HepG2 (cell line): ENCODE measurements at regions not wholly inside any gene's neighbourhood (a gene's known extent, or its start where the extent isn't known, plus 50 kb on each side); places are given as distances from the start of the nearest gene placed in this dataset.

Experiments used
- ATAC-seq: fragments of 200-7000 bp; cut with Tn5 transposase; 3 replicates; pipeline ENCODE4 v1.9.1; 2020; ENCODE audit warnings: mild to moderate bottlenecking, moderate library complexity
- BruUV-seq: library from RNA; stranded (reverse); fragments of 400-500 nt; replicated peaks from 2 replicates; lab custom pipeline; 2021; lab: Mats Ljungman, UMichigan
- CTCF ChIA-PET: fragments of 300-600 bp; formaldehyde crosslinking; extraction: SDS; loops from one replicate; lab custom pipeline; 2021; ENCODE audit warnings: low total read pairs, inconsistent platforms, low intra/inter-chr PET ratio; lab: Yijun Ruan, JAX
- POLR2A ChIA-PET: fragments of 350-600 bp; sonication (Branson Sonifier 250); formaldehyde crosslinking; loops from one replicate; lab custom pipeline; 2020; ENCODE audit warnings: antibody characterized with exemption, inconsistent platforms; lab: Yijun Ruan, JAX
- DNase-seq: peaks from one replicate; pipeline ENCODE4 v3.0.0-alpha.2; 2015; ENCODE audit warnings: low spot score
- FAIRE-seq: peaks from 3 replicates; lab custom pipeline; 2011; peaks lifted over from hg19 to GRCh38; lab: Jason Lieb, UNC
- H2AFZ ChIP-seq: one replicate; pipeline ENCODE4 v1.6.1; 2011; ENCODE audit warnings: low read length, inconsistent platforms
- H3K27ac ChIP-seq: fragments of 300-600 bp; 3 replicates; pipeline ENCODE4 v1.8.0; 2011; ENCODE audit warnings: mixed run types, mild to moderate bottlenecking, mixed read lengths, low read length, inconsistent platforms; ENCODE audit not compliant: insufficient read depth; ENCODE audit errors: extremely low read length
- H3K27me3 ChIP-seq, 2 experiments: fragments of 200-600 bp in 1 of 2; 2 replicates in 1 of 2; 3 replicates in 1 of 2; pipeline versions ENCODE4 v1.6.0 to v1.8.0; 2011; ENCODE audit warnings: low read length in 2 of 2, mild to moderate bottlenecking in 2 of 2, moderate library complexity in 2 of 2, inconsistent platforms in 1 of 2; ENCODE audit not compliant: insufficient read depth in 2 of 2, control insufficient read depth in 1 of 2
- H3K36me3 ChIP-seq, 2 experiments: fragments of 200-600 bp in 1 of 2; replicated peaks in 1 of 2; 2 replicates in 1 of 2; 3 replicates in 1 of 2; pipeline versions ENCODE4 v1.5.1 to v1.8.0; 2011; ENCODE audit warnings: low read length in 2 of 2, inconsistent platforms in 1 of 2; ENCODE audit not compliant: insufficient read depth in 2 of 2, control insufficient read depth in 1 of 2
- H3K4me1 ChIP-seq: 2 replicates; pipeline ENCODE4 v1.5.1; 2012; ENCODE audit warnings: low read length, inconsistent platforms; ENCODE audit not compliant: insufficient read depth
- H3K4me2 ChIP-seq: 2 replicates; pipeline ENCODE4 v1.6.0; 2011; ENCODE audit warnings: low read depth, low read length, inconsistent platforms
- H3K4me3 ChIP-seq, 3 experiments: fragments of 200-600 bp in 1 of 3; sonication (generic), shearing (Covaris generic) in 1 of 3; replicated peaks in 1 of 3; 2 replicates each; pipeline ENCODE4 v1.5.1; 2011 to 2016; ENCODE audit warnings: low read length in 3 of 3, inconsistent platforms in 2 of 3, low read depth in 2 of 3, mild to moderate bottlenecking in 2 of 3, control low read depth in 1 of 3, mixed read lengths in 1 of 3; ENCODE audit not compliant: insufficient read depth in 1 of 3
- H3K79me2 ChIP-seq: one replicate; pipeline ENCODE4 v1.6.1; 2011; ENCODE audit warnings: low read length, inconsistent platforms; ENCODE audit not compliant: insufficient read depth
- H3K9ac ChIP-seq: 2 replicates; pipeline ENCODE4 v1.6.0; 2011; ENCODE audit warnings: mild to moderate bottlenecking, low read depth, low read length, inconsistent platforms; ENCODE audit not compliant: insufficient read depth
- H3K9me3 ChIP-seq: 2 replicates; pipeline ENCODE4 v1.5.1; 2012; ENCODE audit warnings: mild to moderate bottlenecking, low read length
- H4K20me1 ChIP-seq: 2 replicates; pipeline ENCODE4 v1.6.0; 2011; ENCODE audit warnings: inconsistent platforms, mild to moderate bottlenecking, low read length, moderate library complexity; ENCODE audit not compliant: insufficient read depth
- FOSL1 ChIP-seq: sonication (generic); formaldehyde crosslinking; IDR thresholded peaks from 2 replicates; pipeline ENCODE4 v1.9.0; 2021; ENCODE audit warnings: missing genetic modification reagents, borderline replicate concordance
- KAT2B ChIP-seq: fragments of 150-350 bp; IDR thresholded peaks from 2 replicates; pipeline ENCODE4 v1.6.1; 2014; ENCODE audit warnings: low read depth, low read length, borderline replicate concordance
- SRSF9 ChIP-seq: fragments of 200-400 bp; formaldehyde crosslinking; IDR thresholded peaks from 2 replicates; pipeline ENCODE4 v1.6.1; 2018; ENCODE audit warnings: borderline replicate concordance, mild to moderate bottlenecking, low read depth, low read length; ENCODE audit not compliant: insufficient read depth, poor library complexity, severe bottlenecking
- UBTF ChIP-seq: sonication (generic); formaldehyde crosslinking; IDR thresholded peaks from 2 replicates; pipeline ENCODE4 v1.4.0; 2020; ENCODE audit warnings: mild to moderate bottlenecking, missing genetic modification reagents
- ZBTB4 ChIP-seq: sonication (generic); formaldehyde crosslinking; IDR thresholded peaks from 2 replicates; pipeline ENCODE4 v1.4.0; 2020; ENCODE audit warnings: missing genetic modification reagents, mild to moderate bottlenecking, borderline replicate concordance
- ZNF282 ChIP-seq: fragments of 450-650 bp; IDR thresholded peaks from 2 replicates; pipeline ENCODE4 v1.6.1; 2018; ENCODE audit not compliant: partially characterized antibody
- ZNF446 ChIP-seq: sonication (generic); formaldehyde crosslinking; IDR thresholded peaks from 2 replicates; pipeline ENCODE4 v1.5.0; 2020; ENCODE audit warnings: mild to moderate bottlenecking, missing genetic modification reagents
- WGBS: methylation state at CpG from one replicate; pipeline ENCODE4 v1.1.6; 2017; ENCODE audit warnings: low lambda C conversion rate; 5-methylcytosine and 5-hydroxymethylcytosine counted together
- in situ Hi-C: cut with HindIII; loops from 2 replicates; pipeline ENCODE4 v1.10.0; 2017; ENCODE audit warnings: low pct_unique_long_range_greater_than_20kb; ENCODE audit not compliant: extremely low pct_ligation_motif_present
- intact Hi-C: fragments of 100-400 bp; cut with micrococcal nuclease; formaldehyde crosslinking; loops from one replicate; pipeline ENCODE4 v1.10.0; 2022; ENCODE audit not compliant: unreplicated experiment
- TF ChIP-seq, protein P1 (sequence below): sonication (generic); formaldehyde crosslinking; conservative IDR thresholded peaks from 2 replicates; pipeline ENCODE4 v1.4.0; 2020; ENCODE audit warnings: missing genetic modification reagents

GRCh38 chr2:82708681-82709080, 1750.4 kb downstream of the SUCLG1 start:
- H3K36me3 ChIP-seq, result no peaks in the 10 kb centered on the region
- peaks cover 46% of the 10 kb centered on the region for H3K9me3 ChIP-seq
- H3K27ac ChIP-seq, result no peak overlapping the region
- no peak for TF ChIP-seq ZNF446
- no peak for TF ChIP-seq SRSF9
- no peak for TF ChIP-seq KAT2B
- TF ChIP-seq, protein P1, sequence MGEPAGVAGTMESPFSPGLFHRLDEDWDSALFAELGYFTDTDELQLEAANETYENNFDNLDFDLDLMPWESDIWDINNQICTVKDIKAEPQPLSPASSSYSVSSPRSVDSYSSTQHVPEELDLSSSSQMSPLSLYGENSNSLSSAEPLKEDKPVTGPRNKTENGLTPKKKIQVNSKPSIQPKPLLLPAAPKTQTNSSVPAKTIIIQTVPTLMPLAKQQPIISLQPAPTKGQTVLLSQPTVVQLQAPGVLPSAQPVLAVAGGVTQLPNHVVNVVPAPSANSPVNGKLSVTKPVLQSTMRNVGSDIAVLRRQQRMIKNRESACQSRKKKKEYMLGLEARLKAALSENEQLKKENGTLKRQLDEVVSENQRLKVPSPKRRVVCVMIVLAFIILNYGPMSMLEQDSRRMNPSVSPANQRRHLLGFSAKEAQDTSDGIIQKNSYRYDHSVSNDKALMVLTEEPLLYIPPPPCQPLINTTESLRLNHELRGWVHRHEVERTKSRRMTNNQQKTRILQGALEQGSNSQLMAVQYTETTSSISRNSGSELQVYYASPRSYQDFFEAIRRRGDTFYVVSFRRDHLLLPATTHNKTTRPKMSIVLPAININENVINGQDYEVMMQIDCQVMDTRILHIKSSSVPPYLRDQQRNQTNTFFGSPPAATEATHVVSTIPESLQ (CRISPR knock-in tag), result no peak
- no peak for TF ChIP-seq UBTF (CRISPR knock-in tag)
- no peak for TF ChIP-seq ZBTB4
- TF ChIP-seq ZNF282, result no peak
- no peak for TF ChIP-seq FOSL1
- FAIRE-seq (no peak), DNase-seq (no peak), ATAC-seq (no peak)
- no TSS peak for BruUV-seq
- H3K4me2 ChIP-seq, result no peak overlapping the region
- no peaks in the 10 kb centered on the region for H4K20me1 ChIP-seq
- CTCF ChIA-PET, result no interaction called here
- no peaks in the 10 kb centered on the region for H3K27me3 ChIP-seq
- no peaks in the 10 kb centered on the region for H3K79me2 ChIP-seq
- H3K4me1 ChIP-seq, result no peaks in the 10 kb centered on the region
- H3K4me3 ChIP-seq, result no peak overlapping the region
- in situ Hi-C loops, result no loop called here
- 27% methylated on average over 2 of the region's 2 CpGs for whole genome bisulfite sequencing
- POLR2A ChIA-PET, result no interaction called here
- H2AFZ ChIP-seq, result no peak overlapping the region
- intact Hi-C loops, result no loop called here
- no peak overlapping the region for H3K9ac ChIP-seq
